ENCODE measurements at regions not wholly inside any gene's neighbourhood (a gene's known extent, or its start where the extent isn't known, plus 50 kb on each side); places are given as distances from the start of the nearest gene placed in this dataset.

- TF ChIP-seq CTCF (conservative IDR thresholded peaks at IDR 0.05) = no peak
- no peak for TF ChIP-seq EZH2 (IDR thresholded peaks at IDR 0.05; ENCODE audit: low read depth)
Observed at GRCh38 chr3:25171118-25171807, 256.8 kb upstream of the RARB start.

Measured in PC-9 (cell line).